Neural cell (in vitro differentiated cells): ENCODE measurements at regions not wholly inside any gene's neighbourhood (a gene's known extent, or its start where the extent isn't known, plus 50 kb on each side); places are given as distances from the start of the nearest gene placed in this dataset.

Source experiments
- CTCF ChIP-seq: fragments of 450-650 bp; IDR thresholded peaks from 2 replicates; pipeline ENCODE4 v1.5.1; 2014; ENCODE audit warnings: antibody characterized with exemption, mild to moderate bottlenecking, moderate library complexity; ENCODE audit not compliant: poor library complexity, severe bottlenecking
- TAF1 ChIP-seq: IDR thresholded peaks from 2 replicates; pipeline ENCODE4 v1.6.1; 2012; ENCODE audit warnings: low read depth

GRCh38 chr2:174697255-174697654 lies 67.0 kb downstream of the CHRNA1 start:
- TF ChIP-seq TAF1 (no peak), CTCF (peak; percentile 84)
